ENCODE measurements at regions not wholly inside any gene's neighbourhood (a gene's known extent, or its start where the extent isn't known, plus 50 kb on each side); places are given as distances from the start of the nearest gene placed in this dataset.

GRCh38 chr2:21438949-21439348, 315.2 kb downstream of the TDRD15 start:
- DNase-seq (ENCODE audit: low spot score), result no peak

GRCh38 chr2:21441442-21441841, 317.7 kb downstream of the TDRD15 start:
- no peak for DNase-seq (ENCODE audit: low spot score)

GRCh38 chr2:21443494-21444105, 319.8 kb downstream of the TDRD15 start:
- DNase-seq (ENCODE audit: low spot score), result no peak

DNA sequence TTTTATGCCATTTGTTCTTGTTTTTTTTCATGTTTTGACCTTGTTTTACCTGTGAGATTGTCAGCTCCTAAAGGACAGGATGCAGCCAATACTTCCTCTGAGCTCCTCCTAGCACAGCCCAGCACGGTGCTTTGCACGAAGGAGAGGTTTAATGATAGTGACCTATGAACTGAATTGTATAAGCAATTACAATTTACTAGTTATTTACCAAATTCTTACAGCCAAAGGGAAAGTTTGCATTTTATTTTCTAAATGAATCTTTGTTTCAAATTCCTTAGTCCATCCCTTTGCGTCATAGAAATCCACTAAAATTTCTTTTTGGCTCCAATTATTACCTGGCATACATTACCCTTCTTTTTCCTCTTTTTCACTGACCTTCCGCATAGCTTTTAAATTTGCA, 326.1 kb downstream of the TDRD15 start:
- DNase-seq (ENCODE audit: low spot score), result no peak

DNA sequence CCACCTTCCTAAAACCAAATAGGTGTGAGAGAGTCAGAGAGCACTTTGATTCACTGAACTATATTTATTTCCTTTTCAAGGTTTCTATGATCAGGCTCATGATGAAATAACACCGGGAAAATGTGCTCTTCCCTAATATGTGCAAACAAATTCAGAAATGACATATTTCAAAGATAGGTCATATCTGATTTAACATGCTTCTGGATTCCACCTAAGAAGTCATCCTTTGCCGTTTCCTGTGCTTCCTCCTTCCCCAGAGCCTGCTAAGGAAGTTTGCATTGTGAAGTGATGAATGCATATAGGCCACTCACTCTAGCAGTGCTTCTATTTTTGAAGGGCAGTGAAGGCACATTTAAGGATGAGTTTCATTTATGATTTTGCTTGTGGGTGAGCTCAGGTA, 327.6 kb downstream of the TDRD15 start:
- no peak for DNase-seq (ENCODE audit: low spot score)

- DNase-seq (ENCODE audit: low spot score), result no peak
Observed at GRCh38 chr2:21452263-21452662, 328.5 kb downstream of the TDRD15 start.

DNA sequence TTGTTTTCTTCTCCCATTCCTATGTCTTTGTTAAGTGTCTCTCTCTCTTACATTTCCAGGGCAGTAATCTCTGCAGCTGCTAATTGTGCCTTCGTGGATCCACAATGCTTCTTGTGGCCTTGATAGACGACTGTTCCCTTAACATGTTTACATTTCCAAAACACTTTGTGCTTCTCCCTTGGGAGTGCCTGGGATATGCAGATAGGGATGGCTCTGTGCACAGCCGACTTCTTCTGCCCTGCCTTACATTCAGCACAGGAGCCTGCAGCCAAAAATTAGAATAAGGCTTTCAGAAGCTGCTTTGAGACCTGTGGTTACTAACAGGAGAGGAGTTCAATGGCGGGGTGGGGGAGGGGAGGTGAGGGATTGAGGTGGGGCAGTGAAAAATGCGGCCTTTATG, 328.9 kb downstream of the TDRD15 start:
- no peak for DNase-seq (ENCODE audit: low spot score)

- DNase-seq (ENCODE audit: low spot score), result no peak
Observed at GRCh38 chr2:21453723-21454450, 330.1 kb downstream of the TDRD15 start.

DNA sequence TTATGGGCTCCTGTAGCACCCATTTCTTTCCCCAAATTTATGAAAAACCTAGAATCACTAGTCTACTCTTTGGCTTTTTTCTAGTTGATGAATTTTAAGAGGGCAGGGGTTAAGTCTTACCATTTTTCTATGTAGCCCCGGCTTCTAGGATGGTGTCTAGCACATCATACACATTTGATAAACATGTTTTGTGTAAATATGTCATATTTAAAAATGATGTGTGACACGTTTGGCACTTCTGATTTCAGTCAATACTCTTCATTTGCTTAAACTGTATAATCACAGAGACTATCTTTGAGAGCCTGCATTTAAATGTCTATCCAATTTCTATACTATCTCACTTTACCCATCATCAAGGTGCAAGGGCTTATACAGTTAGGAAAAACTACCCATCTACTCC, 331.1 kb downstream of the TDRD15 start:
- DNase-seq (ENCODE audit: low spot score), result no peak

DNA sequence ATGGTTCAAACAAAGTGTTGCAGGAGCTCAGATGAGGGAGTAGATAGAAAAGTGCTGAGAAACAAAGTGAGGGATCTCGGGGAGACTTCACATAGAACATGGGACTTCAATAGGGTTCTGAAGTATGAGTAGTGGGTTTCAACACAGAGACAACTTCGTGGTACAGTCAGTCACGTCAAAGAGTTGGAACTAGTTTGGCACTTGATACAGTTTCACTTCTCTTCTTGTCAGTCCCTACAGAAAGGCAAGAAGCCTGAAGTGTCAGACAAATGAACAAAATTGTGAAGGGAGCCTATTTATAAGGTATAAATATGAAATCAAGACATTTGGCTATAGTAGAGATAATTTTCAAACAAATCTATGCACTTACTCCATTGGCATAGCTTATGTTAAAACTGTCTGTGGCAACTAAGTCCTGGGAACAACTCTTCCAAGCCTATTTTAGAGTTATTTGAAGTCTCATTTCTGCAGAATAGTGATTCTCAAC, 338.0 kb downstream of the TDRD15 start:
- no peak for DNase-seq (ENCODE audit: low spot score)

DNA sequence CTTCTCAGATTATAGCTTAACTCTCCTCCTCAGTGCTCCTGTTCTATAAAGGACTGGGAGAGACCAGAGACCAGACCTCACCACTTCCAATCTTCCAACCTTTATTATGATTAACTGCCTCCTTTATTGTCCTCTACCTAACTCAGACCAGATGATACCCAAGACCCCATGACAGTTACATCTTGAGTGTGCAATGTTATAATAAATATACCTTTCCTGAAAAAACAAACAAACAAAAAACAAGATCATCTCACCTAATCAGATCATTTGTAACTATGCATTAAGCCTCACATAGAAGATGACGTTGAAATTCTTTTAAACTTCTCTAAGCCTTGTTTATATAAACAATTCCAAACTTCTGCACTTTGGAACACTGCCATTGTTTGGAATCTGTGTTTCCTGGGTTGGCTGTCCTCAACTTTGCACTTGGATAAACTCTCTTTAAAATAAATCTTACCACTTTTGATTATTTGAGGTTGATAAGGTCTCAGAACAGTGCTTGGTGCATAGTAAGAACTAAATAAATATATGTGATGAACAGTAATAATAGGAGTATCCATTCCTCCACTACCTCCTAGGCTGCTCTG, 342.7 kb downstream of the TDRD15 start:
- DNase-seq (ENCODE audit: low spot score), result no peak

GRCh38 chr2:21467280-21467818, 343.6 kb downstream of the TDRD15 start:
- DNase-seq (ENCODE audit: low spot score), result no peak

DNA sequence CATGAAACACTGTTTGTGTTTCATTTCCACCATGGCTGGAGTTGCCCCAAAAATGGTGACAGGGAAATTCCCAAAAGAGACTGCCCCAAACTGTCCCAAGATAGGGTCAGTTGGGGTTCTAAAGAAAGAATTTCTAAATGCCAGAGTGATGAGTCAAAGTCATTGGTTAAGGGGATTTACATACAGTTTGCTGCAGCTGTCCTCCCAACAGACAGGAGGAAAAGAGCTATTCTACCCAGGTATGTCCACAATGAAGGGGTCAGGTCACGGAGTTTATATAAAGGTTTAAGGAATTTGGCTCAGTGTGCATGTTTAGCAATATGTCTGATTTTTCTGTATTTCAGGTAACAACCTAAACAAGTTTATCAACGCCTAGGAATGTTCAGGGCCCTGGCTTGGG, 344.1 kb downstream of the TDRD15 start:
- no peak for DNase-seq (ENCODE audit: low spot score)

- DNase-seq (ENCODE audit: low spot score), result no peak
Observed at GRCh38 chr2:21468624-21469023, 344.9 kb downstream of the TDRD15 start.

GRCh38 chr2:21469158-21469557, 345.4 kb downstream of the TDRD15 start:
- no peak for DNase-seq (ENCODE audit: low spot score)

DNA sequence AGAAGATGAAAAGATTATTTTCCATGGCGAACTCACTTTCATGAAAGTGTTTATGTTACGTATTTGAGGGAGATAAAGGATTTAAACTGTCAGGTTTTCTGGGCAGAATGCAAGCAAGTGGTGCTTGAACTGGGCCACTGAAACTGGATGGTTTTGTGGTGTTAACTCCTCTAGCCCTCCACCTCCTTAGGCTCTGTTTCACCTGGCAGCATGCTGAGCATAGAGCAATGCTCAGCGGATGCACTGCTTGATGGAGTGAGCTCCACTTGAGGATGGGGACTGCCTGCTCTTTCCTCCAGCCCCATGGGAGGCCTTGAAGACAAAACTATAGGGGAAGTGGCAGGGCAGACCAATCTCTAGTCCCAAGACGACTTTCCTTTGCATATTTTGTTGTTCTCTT, 345.8 kb downstream of the TDRD15 start:
- DNase-seq (ENCODE audit: low spot score), result no peak

GRCh38 chr2:21480162-21480561, 356.4 kb downstream of the TDRD15 start:
- DNase-seq (ENCODE audit: low spot score), result no peak

- no peak for DNase-seq (ENCODE audit: low spot score)
Observed at GRCh38 chr2:21484643-21485042, 360.9 kb downstream of the TDRD15 start.

GRCh38 chr2:21486445-21486844, 362.7 kb downstream of the TDRD15 start:
- DNase-seq (ENCODE audit: low spot score), result no peak

GRCh38 chr2:21489080-21489479, 365.3 kb downstream of the TDRD15 start:
- DNase-seq (ENCODE audit: low spot score), result no peak

DNA sequence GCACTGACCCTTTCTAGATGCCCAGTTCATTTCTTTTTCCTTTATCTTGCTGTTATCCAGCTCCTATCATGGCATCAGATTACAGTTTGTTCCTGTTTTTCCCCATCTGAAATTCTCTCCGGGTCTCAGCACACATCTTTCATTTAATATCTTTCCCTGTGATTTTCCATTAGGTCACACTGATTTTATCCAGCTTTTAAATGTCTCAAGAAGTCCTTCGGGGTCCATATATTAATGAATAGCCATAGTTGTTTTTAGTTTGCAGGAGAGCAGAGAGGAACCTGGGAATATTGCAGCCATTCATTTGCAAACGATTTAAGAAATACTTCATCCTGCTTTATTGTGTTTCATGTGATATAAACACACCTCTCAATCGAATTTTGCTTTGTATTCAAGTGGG, 374.2 kb downstream of the TDRD15 start:
- DNase-seq (ENCODE audit: low spot score), result no peak

DNA sequence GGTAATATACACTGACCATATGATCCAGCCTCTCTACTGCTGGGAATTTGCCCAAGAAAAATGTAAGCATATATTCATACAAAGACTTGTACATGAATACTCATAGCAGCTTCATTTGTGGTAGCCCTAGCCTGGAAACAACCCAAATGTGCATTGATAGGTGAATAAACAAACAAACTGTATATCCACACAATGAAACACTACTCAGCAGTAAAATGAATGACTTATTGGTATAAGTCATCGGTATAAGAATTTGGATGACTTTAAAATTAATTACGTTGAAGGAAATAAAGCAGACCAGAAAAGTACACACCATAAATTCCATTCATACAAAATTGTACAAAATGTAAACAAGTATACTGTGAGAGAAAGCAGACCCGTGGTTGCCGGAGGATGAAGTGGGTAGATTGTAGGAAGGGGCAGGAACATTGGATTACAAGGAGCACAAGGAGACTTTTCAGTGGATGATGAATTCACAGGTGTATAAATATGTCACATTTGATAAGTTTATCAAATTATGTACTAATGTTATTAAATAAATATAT, 376.7 kb downstream of the TDRD15 start:
- DNase-seq (ENCODE audit: low spot score), result no peak

All from CD4-positive, alpha-beta T cell treated with Interleukin-6 at 100 ng/mL for 8 hours (primary cell).